8988T (cell line): ENCODE measurements at regions not wholly inside any gene's neighbourhood (a gene's known extent, or its start where the extent isn't known, plus 50 kb on each side); places are given as distances from the start of the nearest gene placed in this dataset.

Experiments used
- DNase-seq: peaks from one replicate; pipeline ENCODE4 v3.0.0; 2011

GRCh38 chr2:120555092-120555491 is 180.6 kb upstream of the GLI2 start:
- DNase-seq, result no peak

DNA sequence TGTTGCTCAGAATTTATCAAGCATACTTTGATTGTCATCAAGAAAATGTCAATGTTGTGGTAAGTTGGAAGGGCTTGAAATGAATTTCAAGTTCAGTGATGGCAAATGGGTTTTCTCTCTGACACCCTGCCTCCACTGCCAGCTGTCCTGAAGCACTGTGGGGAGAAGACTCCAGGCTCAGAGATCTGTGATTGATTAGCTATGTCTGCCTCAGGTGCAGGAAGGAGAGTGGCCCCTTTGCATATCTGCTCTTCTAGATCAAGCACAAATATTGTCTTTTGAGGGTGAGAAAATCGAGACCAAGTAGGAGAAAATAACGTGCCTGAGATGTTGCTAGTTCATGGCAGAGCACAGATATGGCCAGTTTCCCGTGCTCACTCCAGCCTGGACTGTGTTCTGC is 178.8 kb upstream of the GLI2 start:
- no peak for DNase-seq

- DNase-seq, result no peak
Observed at GRCh38 chr2:120558847-120559246, 176.8 kb upstream of the GLI2 start.

GRCh38 chr2:120559401-120559800 is 176.3 kb upstream of the GLI2 start:
- DNase-seq, result no peak

DNA sequence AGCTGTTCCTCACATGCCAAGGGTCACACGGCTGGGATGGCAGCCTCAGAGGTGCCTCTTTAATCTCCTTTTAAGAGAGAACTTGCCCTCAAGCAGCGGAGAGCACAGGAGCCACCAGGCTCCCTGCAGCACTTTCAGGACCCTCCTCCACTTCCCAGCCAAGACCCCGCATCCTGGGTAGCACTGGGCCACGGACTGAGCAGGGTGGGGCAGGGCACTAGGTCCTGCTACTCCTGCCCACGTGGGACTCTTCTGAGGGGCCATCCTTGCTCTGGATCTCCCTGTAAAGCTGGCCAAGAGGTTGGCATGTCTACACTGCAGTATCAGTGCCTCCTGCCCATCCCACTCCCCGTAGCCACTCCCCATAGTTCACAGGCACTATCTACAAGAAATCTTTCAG is 175.3 kb upstream of the GLI2 start:
- no peak for DNase-seq

DNA sequence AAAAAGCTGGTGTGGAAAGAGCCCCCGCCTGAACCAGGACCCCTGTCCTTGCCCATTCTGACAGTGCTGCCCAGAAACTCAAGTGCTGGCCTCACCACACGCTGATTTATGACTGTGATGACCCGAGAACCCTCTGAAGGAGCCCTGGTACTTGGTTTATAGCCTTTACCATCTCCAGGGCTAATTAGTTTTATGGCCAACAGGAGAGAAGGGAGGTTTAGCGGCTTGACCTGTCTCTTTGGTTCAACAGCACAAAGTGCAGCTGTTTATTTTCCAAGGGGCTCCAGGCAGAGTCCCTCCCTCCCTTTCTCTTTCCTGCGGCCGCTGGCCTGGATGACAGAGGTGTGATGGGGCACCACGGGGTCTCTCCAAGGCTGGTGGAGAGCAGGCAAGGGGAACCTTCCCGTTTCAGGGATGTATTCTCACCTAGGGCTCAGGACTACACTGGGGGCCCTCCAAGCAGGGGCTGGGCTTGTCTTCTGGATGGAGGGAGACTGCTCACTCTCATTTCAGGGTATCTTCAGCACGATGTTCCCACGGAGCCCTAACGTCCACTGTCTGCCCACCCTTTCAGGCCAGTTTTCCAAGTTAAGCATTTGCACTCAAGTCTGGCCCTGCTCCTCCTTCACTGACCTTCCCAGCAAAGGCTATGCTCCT is 174.2 kb upstream of the GLI2 start:
- no peak for DNase-seq

DNA sequence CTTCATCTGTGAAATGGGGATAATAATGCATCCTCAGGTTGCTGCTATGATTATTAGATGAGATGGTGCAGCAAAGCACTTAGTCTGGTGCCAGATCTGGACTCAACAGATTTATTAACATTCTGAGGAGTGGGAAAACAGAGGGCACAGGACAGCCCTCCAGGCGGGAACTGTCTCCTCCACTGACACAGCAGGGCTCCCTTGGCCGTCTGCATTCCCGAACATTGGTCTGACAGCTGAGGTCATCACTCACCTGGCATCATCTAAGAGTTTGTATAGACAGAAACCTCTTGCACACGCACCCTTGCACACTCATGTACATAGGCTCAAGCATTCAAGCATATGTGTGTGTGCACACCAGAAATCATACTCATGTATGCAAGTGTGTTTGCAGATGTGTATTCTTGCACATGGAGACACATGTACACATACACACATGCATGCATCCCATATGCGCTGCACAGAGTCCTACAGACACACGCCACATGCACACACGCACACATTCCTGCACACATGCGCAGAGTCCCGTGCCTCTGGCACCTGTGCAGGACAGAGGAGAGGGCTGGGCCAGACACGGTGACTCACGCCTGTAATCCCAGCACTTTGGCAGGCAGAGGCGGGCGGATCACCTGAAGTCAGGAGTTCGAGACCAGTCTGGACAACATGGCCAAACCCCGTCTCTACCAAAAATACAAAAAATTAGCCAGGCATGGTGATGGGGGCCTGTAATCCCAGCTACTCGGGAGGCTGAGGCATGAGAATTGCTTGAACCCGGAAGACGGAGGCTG is 173.3 kb upstream of the GLI2 start:
- DNase-seq, result no peak

DNA sequence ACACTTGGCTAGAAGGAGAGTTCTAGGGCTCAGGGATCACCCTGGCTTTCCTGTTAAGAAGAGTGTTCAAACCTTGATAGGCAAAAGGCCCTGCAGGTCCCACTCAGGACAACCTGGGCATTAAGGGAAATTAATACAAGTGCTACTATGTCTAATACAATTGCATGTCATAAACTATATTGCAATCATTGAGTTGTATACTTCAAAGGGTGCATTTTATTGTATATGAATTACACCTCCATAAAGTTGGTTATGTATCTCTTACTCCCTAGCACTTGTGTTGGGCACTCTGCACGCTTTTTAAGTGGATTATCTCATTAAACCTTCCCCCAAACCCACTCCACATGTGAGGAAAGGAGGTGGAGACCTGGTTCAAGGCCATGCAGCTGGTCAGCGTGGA is 172.1 kb upstream of the GLI2 start:
- DNase-seq, result no peak

DNA sequence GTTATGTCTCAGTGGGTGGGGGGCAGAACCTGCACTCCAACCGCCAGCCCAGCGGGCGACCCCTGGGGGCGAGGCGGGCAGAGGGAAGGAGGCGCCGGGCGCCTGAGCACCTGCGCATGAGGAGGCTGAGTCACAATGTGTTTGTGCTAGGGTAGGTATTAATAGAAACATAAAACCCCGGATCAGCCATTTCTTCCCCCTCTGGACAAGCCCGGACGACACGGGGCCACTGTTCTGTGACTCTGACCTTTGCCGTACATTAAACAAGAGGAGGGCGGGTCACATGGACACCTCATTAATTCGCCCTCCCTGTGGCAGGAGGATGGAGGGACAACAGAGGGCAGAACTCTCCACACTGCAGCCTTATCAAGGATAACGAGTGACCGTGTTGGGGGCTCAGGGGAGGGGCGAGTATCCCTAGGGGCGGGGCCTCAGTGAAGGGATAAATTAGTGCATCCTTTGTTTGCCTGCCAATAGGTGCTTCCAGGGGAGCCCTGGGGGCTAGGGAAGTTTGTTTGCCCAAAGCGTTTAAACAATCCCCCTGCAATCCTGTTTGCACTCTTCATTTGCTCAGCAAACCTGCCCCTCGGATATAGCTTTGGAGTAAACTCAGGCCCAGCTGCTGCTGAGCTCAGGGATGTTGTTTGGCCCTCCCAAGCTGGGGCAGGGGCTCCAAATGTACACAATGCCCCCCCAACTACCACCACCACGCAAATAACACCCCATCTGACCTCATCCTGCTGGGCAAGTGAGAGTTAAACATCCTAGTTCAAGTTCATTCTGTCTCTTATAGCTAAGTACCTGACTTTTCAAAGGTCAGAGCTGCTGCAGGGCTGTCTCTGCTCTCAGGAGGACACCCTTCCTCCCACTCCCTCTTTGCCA is 171.2 kb upstream of the GLI2 start:
- DNase-seq, result no peak

- no peak for DNase-seq
Observed at GRCh38 chr2:120565095-120565460, 170.6 kb upstream of the GLI2 start.

GRCh38 chr2:120565929-120566328 is 169.7 kb upstream of the GLI2 start:
- DNase-seq, result no peak

DNA sequence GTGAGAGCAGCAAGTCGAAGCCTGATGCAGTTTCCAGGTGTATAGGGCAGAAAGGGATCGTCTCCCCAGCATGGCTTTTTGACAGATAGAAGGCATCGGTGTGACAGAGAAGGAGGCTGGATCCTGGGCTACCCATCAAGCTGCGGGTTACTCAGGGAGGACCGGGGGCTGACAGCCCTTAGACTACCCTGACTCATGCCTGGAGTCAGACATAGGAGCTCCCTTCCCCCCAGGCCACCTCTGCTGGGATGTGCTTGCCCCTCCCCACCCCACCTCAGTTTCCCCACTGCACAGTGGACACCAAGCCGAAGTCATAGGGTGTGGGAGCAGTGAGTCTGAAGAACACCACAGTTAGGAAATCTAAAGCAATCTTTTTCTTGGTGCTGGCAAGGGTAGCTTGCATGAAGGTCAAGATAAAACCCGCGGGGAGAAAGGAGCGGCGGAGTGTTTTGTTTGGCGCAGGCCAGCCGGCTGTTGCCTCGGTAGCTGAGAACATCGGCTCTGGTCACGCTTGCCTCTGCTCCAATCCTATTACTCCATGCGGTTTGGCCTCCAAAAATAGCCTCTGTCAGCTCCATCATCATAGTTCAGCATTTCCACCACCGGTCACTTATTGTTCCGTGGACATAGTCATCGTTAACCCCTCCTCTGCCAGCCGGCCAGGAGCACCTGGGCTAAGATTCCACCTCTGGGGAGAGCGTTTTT is 169.2 kb upstream of the GLI2 start:
- no peak for DNase-seq

DNA sequence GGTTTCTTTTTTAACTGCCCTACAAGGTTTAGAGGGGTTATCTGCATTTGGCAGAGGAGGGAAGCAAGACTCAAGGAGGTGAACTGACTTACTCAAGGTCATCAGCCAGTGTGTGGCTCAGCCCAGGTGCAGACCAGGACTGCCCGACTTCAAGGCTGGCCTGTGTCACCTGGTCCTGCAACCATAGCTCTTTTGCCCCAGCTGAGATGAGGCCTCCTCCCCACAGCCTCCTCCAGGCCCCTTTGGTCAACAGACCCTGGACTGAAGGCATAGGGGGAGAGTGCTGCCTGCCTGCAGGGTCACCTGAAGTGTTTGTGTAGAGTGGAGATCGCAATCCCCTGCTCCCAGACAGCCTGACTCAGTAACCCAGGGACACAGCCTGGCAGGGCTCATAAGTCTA is 168.5 kb upstream of the GLI2 start:
- DNase-seq, result no peak

DNA sequence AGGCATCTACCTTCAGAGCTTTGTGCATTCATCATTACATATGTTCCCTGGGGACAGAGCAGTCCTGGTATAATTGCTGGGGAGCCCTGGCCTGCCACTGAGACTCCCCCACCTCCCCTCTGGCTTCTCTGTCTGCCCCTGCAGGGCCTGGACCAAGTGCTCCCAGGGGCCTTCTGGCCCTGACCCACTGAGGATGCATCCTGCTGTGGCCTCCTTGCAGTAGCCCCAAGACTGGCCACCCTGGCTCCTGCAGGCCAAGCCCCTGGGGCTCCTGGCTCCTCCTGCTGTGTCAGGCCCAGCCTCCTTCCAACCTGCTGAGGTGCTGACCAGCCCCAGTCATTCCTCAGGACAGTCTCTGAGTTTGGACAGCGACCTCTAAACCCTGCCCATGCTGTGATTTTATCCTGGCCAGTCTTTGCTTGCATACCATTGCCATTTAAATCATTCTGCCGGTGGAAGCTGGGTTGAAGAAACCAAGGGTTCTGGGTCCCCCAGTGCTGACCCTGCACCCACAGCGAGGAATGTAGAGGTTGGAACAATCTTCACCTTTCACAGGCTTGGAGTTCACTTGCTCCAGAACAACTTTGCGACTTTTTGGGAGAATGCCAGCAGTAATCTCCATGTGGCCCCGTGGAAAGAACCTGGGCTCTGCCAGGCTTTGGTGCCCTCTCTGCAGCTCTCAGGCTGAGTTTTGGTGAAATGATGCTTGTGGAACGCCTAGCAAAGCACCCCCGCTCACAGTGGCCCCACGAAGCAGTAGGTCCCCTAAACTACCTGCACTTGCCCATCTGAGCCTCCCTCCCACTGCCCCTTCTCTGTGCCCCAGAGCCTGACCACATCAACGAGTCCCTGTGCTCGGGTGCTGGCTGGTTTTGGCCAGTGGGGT is 167.3 kb upstream of the GLI2 start:
- no peak for DNase-seq

DNA sequence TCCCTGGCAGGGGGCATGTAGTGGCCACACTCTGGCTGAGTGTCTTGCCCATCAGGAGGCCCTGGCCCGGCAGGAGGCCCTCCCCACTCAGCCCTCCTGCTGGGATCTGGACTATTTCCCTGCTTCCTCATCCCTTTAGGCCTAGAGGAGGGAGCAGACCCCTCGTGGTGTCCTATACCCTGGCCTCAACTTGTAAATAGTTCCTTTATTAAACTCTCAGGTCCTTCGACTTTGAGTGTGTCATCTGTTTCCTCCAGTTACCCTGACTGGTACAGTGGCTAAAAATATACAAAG is 166.7 kb upstream of the GLI2 start:
- no peak for DNase-seq

DNA sequence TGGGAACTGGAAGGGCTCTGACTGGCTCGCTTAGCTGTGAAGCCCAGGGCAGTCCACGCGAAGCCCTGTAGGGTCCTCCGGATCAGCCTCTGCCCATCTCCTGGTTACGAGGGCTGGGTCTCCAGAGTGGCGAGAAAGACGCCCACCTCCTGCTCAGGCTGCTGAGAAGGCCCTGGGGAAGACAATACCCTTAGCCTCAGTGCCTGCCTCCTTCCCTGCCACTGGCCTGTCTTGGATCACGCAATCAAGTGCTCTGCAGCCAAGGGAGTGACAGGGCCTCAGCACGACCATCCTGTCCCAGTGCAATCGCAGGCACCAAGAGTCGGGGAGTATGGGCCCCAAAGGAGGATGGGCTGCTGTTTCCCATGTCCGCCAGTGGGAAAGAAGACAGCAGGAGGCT is 165.7 kb upstream of the GLI2 start:
- no peak for DNase-seq

DNA sequence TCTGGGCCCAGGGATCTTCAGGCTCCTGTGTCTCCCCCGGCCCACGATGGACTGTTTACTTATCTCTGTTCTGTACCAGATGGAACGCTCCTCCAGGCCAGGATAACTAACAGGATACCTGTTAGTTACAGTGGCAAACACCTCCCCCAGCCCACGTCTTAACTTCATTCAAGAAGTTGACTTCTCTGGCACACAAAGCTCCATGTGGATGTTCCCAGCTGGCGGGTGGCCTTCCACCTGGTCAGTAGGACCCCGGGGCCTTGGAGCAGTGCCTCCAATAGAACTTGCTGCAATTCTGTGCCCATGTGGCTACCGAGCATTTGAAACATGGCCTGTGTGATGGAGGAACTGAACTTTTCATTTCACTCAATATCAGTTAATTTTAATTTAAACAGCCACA is 165.1 kb upstream of the GLI2 start:
- DNase-seq, result no peak

DNA sequence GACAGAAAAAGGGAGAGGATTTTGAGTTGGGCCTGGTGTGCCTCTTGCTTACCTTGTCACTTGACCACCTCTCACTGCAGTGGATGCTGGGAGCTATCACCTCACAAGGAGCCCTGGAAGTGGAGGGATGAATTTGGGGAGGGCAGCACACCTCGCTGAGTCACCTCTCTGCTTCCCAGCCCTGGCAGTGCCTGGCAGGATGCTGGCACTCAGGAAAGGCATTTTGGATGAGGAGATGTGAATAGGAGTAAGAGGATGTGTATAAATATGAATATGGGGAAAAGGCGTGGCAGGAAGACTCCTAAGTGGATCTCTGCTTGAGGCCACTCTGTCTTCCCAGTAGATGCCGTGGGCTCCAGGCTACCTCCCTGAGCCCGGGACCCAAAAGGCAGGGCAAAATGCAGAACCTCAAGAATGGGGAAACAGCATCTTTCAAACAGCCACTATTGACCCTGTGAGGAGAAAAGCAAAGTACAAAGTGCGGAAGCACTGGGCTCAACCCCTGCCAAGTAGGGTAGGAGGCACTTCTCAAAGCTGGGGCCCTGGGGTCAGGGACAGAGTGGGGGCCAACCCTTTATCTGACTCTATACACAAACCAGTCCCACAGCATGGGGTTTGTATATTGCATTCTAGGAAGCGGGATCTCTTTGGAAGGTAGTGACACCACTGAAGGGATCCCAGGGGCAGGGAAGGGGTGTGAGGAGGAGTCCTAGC is 164.5 kb upstream of the GLI2 start:
- no peak for DNase-seq

DNA sequence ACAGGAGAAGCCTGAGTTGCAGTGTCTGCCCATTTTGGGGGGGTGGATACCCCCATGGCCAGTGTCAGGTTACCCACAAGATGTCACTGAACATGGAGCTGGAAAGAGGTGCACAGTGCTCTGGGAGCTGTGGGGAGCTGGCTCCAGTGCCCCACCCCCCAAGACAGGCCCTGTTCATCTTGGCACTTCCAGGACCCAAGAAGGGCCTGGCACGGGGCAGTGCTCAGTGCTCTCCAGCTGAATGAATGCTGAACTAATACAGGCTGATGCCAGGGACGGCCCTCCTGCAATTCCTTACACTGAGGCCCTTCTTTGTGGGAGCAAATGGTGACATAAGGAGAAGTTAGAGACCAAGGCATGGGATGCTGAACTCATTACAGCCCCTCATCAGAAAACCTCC is 163.4 kb upstream of the GLI2 start:
- no peak for DNase-seq

- DNase-seq, result no peak
Observed at GRCh38 chr2:120574620-120575019, 161.0 kb upstream of the GLI2 start.

GRCh38 chr2:120575966-120576365 is 159.7 kb upstream of the GLI2 start:
- no peak for DNase-seq
